ENCODE measurements at regions not wholly inside any gene's neighbourhood (a gene's known extent, or its start where the extent isn't known, plus 50 kb on each side); places are given as distances from the start of the nearest gene placed in this dataset.

DNA sequence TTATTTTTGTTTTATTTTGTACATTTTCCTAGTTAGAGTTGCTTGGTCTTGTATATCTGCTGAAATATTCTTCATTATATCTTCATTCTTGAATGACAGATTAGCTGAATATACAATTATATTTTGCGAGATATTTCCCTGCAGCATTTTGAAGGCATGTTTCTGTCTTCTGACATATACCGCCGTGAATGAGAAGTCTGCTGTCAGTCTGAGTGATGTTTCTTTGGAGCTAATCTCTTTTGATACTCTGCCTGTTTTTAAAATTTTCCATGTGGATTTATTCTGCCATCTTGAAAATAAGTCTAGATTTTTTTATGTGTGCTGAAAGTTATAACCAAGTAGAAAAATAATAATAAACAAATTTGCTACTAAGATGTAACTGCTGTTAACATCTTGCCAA is 148.5 kb downstream of the MAGEC1 start:
- no peak overlapping the region for H3K4me3 Mint-ChIP-seq
- POLR2A ChIA-PET = no interaction called here
- CTCF ChIA-PET = no interaction called here
- DNase-seq (ENCODE audit: low spot score) = no peak
- no peak overlapping the region for H3K27ac Mint-ChIP-seq
- peaks cover 12% of the 10 kb centered on the region for H3K9me3 Mint-ChIP-seq
- H3K36me3 Mint-ChIP-seq = peaks cover 4% of the 10 kb centered on the region; the same call in 1 of the 2 replicates
- no peak for ATAC-seq
- no peaks in the 10 kb centered on the region for H3K27me3 Mint-ChIP-seq (ENCODE audit: low read depth)
- TF ChIP-seq, protein P1, sequence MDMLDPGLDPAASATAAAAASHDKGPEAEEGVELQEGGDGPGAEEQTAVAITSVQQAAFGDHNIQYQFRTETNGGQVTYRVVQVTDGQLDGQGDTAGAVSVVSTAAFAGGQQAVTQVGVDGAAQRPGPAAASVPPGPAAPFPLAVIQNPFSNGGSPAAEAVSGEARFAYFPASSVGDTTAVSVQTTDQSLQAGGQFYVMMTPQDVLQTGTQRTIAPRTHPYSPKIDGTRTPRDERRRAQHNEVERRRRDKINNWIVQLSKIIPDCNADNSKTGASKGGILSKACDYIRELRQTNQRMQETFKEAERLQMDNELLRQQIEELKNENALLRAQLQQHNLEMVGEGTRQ (CRISPR knock-in tag; IDR thresholded peaks at IDR 0.05) = no peak
- TF ChIP-seq, protein P2, sequence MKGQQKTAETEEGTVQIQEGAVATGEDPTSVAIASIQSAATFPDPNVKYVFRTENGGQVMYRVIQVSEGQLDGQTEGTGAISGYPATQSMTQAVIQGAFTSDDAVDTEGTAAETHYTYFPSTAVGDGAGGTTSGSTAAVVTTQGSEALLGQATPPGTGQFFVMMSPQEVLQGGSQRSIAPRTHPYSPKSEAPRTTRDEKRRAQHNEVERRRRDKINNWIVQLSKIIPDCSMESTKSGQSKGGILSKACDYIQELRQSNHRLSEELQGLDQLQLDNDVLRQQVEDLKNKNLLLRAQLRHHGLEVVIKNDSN (CRISPR knock-in tag; IDR thresholded peaks at IDR 0.05) = no peak
- peaks cover 4% of the 10 kb centered on the region for H3K4me1 Mint-ChIP-seq

DNA sequence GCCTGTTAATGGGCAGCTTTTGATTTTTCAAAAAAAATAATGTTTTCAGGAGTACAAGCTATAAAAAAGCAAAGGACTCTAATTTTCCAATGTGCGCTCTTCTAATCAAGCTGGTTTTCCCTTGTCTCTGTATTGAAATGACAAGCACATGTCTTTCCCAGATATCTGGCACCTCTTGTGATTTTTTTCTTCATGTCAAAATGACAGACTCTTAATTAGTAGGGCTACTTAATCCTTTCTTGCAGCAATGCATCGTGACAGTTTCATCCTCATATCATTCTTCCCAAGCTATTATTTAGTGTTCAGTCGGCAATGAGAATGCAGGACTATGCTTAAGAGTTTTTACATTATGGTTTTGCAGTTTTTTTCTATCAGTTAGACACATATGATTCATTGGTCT is 139.5 kb downstream of the MAGEC1 start:
- ChIA-PET CTCF (no interaction called here), POLR2A (no interaction called here)
- TF ChIP-seq JUN (CRISPR knock-in tag; IDR thresholded peaks at IDR 0.05) (no peak), ATF1 (CRISPR knock-in tag; IDR thresholded peaks at IDR 0.05) (no peak), ZBTB21 (CRISPR knock-in tag; IDR thresholded peaks at IDR 0.05; ENCODE audit: borderline replicate concordance) (no peak), ELF4 (CRISPR knock-in tag; IDR thresholded peaks at IDR 0.05; ENCODE audit: low read depth) (no peak), NFATC4 (CRISPR knock-in tag; IDR thresholded peaks at IDR 0.05) (no peak), RELA (CRISPR knock-in tag; IDR thresholded peaks at IDR 0.05; ENCODE audit: borderline replicate concordance) (no peak), TCF7 (CRISPR knock-in tag; IDR thresholded peaks at IDR 0.05; ENCODE audit: low read depth) (no peak), GRHL2 (CRISPR knock-in tag; IDR thresholded peaks at IDR 0.05; ENCODE audit: insufficient replicate concordance, severe bottlenecking) (no peak), ZNF263 (CRISPR knock-in tag; IDR thresholded peaks at IDR 0.05; ENCODE audit: low read depth) (no peak), FOXJ3 (CRISPR knock-in tag; IDR thresholded peaks at IDR 0.05; ENCODE audit: borderline replicate concordance) (no peak), PRRX2 (CRISPR knock-in tag; IDR thresholded peaks at IDR 0.05) (no peak)
- TF ChIP-seq, protein P3, sequence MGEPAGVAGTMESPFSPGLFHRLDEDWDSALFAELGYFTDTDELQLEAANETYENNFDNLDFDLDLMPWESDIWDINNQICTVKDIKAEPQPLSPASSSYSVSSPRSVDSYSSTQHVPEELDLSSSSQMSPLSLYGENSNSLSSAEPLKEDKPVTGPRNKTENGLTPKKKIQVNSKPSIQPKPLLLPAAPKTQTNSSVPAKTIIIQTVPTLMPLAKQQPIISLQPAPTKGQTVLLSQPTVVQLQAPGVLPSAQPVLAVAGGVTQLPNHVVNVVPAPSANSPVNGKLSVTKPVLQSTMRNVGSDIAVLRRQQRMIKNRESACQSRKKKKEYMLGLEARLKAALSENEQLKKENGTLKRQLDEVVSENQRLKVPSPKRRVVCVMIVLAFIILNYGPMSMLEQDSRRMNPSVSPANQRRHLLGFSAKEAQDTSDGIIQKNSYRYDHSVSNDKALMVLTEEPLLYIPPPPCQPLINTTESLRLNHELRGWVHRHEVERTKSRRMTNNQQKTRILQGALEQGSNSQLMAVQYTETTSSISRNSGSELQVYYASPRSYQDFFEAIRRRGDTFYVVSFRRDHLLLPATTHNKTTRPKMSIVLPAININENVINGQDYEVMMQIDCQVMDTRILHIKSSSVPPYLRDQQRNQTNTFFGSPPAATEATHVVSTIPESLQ (CRISPR knock-in tag; IDR thresholded peaks at IDR 0.05) = no peak
- TF ChIP-seq, protein P4, sequence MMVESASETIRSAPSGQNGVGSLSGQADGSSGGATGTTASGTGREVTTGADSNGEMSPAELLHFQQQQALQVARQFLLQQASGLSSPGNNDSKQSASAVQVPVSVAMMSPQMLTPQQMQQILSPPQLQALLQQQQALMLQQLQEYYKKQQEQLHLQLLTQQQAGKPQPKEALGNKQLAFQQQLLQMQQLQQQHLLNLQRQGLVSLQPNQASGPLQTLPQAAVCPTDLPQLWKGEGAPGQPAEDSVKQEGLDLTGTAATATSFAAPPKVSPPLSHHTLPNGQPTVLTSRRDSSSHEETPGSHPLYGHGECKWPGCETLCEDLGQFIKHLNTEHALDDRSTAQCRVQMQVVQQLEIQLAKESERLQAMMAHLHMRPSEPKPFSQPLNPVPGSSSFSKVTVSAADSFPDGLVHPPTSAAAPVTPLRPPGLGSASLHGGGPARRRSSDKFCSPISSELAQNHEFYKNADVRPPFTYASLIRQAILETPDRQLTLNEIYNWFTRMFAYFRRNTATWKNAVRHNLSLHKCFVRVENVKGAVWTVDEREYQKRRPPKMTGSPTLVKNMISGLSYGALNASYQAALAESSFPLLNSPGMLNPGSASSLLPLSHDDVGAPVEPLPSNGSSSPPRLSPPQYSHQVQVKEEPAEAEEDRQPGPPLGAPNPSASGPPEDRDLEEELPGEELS (CRISPR knock-in tag; IDR thresholded peaks at IDR 0.05) = no peak
- TF ChIP-seq, protein P5, sequence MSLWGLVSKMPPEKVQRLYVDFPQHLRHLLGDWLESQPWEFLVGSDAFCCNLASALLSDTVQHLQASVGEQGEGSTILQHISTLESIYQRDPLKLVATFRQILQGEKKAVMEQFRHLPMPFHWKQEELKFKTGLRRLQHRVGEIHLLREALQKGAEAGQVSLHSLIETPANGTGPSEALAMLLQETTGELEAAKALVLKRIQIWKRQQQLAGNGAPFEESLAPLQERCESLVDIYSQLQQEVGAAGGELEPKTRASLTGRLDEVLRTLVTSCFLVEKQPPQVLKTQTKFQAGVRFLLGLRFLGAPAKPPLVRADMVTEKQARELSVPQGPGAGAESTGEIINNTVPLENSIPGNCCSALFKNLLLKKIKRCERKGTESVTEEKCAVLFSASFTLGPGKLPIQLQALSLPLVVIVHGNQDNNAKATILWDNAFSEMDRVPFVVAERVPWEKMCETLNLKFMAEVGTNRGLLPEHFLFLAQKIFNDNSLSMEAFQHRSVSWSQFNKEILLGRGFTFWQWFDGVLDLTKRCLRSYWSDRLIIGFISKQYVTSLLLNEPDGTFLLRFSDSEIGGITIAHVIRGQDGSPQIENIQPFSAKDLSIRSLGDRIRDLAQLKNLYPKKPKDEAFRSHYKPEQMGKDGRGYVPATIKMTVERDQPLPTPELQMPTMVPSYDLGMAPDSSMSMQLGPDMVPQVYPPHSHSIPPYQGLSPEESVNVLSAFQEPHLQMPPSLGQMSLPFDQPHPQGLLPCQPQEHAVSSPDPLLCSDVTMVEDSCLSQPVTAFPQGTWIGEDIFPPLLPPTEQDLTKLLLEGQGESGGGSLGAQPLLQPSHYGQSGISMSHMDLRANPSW (CRISPR knock-in tag; conservative IDR thresholded peaks at IDR 0.05; ENCODE audit: low read depth) = no peak
- TF ChIP-seq, protein P6, sequence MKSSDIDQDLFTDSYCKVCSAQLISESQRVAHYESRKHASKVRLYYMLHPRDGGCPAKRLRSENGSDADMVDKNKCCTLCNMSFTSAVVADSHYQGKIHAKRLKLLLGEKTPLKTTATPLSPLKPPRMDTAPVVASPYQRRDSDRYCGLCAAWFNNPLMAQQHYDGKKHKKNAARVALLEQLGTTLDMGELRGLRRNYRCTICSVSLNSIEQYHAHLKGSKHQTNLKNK (CRISPR knock-in tag; IDR thresholded peaks at IDR 0.05) = no peak
- TF ChIP-seq, protein P7, sequence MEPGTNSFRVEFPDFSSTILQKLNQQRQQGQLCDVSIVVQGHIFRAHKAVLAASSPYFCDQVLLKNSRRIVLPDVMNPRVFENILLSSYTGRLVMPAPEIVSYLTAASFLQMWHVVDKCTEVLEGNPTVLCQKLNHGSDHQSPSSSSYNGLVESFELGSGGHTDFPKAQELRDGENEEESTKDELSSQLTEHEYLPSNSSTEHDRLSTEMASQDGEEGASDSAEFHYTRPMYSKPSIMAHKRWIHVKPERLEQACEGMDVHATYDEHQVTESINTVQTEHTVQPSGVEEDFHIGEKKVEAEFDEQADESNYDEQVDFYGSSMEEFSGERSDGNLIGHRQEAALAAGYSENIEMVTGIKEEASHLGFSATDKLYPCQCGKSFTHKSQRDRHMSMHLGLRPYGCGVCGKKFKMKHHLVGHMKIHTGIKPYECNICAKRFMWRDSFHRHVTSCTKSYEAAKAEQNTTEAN (CRISPR knock-in tag; IDR thresholded peaks at IDR 0.05) = no peak
- DNase-seq (ENCODE audit: low spot score) (no peak), ATAC-seq (no peak)
- Mint-ChIP-seq H3K9me3 (peaks cover 17% of the 10 kb centered on the region), H3K27me3 (ENCODE audit: low read depth) (no peaks in the 10 kb centered on the region; the same call in 1 of the 2 replicates), H3K4me3 (no peak overlapping the region), H3K4me1 (no peaks in the 10 kb centered on the region), H3K36me3 (peaks cover 4% of the 10 kb centered on the region; the same call in 1 of the 2 replicates), H3K27ac (no peak overlapping the region)
